Inflammatory macrophage treated with lipopolysaccharide for 4 hours (primary cell): ENCODE measurements at regions not wholly inside any gene's neighbourhood (a gene's known extent, or its start where the extent isn't known, plus 50 kb on each side); places are given as distances from the start of the nearest gene placed in this dataset.

Source experiments
- DNase-seq: peaks from one replicate; pipeline ENCODE4 v3.0.0-alpha.2; 2020

DNA sequence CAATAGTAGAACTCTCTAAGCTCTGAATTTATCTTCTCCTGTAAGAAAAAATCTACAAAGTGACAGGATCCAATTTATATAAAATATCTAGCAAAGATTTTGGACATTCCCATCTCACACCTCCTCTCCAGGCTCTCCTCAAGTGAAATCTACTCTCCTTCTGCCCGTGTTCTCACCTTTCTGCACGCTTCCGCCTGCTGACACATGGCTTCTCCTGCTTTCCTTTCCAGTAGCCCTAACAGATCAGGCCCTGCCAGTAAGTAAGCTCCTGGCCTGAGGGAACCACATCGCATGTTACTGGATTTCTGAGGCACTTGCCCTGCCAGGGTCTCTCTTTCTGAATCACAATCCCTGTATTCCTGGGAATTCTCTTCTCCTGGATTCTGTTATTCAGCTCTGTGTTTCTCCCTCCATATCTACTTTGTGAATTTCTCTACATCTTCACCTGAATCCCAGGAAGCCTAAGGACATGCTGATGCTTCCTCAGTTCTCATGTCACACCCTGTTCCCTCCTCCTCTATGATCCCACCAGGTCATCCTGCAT, 53.3 kb upstream of the TOP3B start:
- DNase-seq, result no peak

DNA sequence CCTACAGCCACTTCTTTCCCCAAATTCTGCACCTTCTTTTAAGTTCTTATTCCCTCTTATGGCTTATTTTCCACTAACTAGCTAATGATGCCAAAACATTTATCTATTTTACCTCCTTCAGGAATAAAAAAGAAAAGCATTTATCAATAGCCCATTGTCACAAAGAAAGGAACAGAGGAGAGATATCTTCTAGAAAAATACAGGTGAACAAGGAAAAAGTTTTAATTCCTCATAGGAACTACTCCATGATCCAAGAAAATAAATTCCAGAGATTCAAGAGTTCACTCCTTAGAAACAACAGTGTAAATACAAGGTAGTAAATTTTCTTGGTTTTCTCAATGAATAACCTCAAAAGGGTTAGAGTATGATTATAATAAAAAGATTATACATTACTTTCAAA, 52.6 kb upstream of the TOP3B start:
- no peak for DNase-seq

DNA sequence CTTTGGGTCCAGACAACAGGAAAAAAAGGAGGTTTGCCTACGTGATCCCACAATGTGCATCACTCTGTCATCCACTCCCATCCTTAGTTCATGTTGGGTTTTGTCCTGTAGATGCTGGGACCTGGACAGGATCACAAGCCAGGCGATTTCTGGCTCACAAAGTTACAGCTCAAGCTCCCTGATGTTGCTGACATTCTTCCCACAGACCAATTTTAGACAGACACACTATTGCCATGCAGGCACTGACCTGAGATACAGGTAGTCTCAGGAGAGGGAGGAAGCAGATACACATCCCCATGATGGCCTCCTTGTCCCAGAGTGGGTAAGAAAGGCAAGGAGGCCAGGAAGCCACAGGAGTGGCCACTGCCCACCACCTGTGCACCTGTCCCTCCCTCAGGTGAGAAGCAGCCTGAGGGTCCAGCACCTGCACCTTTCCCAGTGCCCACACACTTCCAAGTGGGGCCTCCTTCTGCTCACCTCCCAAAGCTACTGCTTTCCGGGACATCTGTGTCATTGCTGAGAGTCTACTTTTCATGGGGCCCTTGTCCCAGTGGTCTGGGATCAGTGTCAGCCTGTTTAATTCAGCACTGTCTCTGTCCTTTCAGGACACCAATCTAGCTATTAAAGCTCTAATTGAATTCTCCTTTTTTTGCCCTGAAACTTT, 52.0 kb upstream of the TOP3B start:
- DNase-seq, result no peak

DNA sequence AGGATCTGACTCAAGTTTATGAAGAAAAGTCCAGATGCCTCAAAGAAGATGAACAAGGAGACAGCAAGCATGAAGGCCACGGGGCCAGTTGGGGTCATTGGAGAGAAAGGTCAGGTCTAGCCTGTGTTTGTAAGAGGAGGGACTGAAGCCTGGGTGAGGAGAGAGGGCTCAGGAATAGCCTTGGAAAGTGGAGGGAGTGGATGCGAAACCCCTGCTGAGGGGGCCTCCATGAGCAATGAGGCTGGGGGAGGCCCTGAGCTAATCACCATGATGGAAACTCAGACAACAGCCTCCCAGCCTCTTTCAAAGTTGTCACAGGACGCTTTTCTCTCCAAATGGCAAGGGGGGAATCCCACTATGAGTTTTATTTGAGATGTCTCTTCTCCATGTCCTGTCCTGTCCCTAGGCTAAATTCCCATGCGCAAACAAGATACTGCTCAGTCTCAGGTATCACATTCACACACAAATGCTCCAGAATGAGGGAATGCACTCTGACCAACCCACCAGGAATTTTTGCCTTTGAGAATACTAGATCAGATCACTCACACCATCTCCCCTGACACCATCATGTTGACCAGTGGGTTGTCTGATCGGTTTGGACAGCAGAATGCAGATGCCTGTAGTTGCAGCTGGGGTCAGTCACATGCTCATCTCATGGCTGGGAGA, 51.3 kb upstream of the TOP3B start:
- no peak for DNase-seq

DNA sequence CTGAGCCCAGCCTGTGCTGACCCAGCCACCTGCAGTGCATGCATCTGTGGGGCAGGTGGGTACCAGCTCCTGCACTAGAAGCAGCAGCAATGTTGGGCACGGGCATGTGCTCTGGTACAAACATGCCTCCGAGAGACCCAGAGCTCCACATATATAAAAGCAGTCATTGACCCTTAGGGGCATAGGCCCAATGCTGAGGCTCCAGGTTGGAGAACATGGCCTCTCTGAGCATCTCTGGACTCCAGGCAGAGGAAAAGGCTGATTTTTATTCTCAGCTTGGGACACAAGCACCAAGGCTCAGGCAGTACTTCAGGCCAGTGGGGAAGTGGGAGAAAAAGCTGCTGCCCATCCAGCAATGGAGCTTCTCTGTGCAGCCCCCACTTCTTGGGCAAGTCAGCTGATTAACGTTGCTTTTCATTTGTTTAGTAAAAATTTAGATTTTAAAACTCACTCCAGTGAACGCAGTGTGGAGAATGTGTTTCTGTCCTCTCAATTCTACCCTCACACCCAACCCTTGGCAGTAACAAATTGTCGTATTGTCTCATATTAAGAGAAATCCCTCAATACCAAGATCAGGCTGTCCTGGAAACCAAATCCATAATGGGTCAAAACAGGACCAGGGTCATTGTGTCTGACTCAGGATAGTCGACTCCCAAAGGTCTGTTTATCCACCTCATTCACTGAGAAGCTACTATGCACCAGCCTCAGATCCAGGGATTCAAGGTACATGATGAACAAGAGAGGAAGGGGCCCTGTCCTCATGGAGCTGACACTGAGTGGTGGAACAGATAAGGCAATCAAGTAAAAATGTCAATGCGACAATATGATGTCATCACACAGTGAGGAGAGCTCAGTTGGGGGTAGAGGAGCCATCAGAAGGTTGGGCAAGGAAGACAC, 50.6 kb upstream of the TOP3B start:
- no peak for DNase-seq

DNA sequence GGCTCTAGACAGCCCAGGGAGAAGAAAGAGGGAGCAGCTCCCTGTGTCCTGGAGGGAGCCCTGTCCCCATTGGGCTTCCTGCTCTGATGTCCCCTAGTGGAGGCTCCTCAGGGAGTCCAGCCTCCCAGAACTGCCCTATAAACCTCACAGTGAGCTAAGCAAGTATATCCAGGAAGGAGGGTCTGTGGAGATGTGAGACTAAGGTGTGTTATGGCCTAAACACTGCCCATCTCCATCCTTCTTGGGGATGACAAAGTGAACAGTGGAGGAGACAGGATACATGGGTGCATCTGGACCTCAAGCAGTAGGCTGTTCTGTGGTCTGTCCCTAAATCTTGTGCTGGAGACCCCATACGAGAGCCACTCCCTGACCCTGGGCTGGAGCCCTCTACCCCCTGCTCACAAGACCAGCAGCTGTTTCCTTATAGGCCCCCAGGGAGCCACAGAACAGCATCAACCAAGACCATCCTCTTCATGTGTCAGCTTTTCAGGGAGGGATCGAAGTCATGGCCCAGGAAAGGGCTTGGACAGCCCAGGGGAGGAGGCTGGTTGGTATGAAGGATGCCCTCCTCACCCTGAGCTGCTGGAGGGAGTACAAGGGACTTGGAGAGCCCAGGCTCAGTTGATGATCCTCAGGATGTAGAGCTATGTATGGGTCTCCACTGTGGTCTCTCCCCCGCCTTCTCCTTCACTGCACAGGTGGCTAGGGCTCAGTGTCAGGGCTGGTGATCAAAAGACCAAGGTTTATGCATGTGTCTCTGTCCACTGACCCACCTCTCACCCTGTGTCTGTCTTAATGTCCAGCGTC, 49.7 kb upstream of the TOP3B start:
- DNase-seq, result no peak
